Neuronal stem cell (in vitro differentiated cells): ENCODE measurements at regions not wholly inside any gene's neighbourhood (a gene's known extent, or its start where the extent isn't known, plus 50 kb on each side); places are given as distances from the start of the nearest gene placed in this dataset.

Experiments used
- DNase-seq: peaks from one replicate; pipeline ENCODE4 v3.0.0-alpha.2; 2013; ENCODE audit warnings: low spot score
- H2AFZ ChIP-seq: one replicate; pipeline ENCODE4 v1.6.1; 2013; ENCODE audit warnings: mild to moderate bottlenecking, low read length, inconsistent platforms
- H2AK5ac ChIP-seq: 2 replicates; pipeline ENCODE4 v1.6.1; 2013; ENCODE audit warnings: low read depth, mild to moderate bottlenecking, inconsistent platforms, low read length, moderate library complexity, mixed read lengths
- H2BK120ac ChIP-seq: 2 replicates; pipeline ENCODE4 v1.6.1; 2013; ENCODE audit warnings: low read depth, mild to moderate bottlenecking, inconsistent platforms, low read length, moderate library complexity, mixed read lengths
- H2BK12ac ChIP-seq: one replicate; pipeline ENCODE4 v1.6.1; 2013; ENCODE audit warnings: low read length, inconsistent platforms
- H2BK15ac ChIP-seq: 2 replicates; pipeline ENCODE4 v1.6.1; 2013; ENCODE audit warnings: mild to moderate bottlenecking, low read length, inconsistent platforms, mixed read lengths
- H2BK5ac ChIP-seq: one replicate; pipeline ENCODE4 v1.6.1; 2013; ENCODE audit warnings: inconsistent platforms, mild to moderate bottlenecking, low read length, moderate library complexity
- H3K14ac ChIP-seq: one replicate; pipeline ENCODE4 v1.6.1; 2013; ENCODE audit warnings: low read length, inconsistent platforms
- H3K18ac ChIP-seq: 2 replicates; pipeline ENCODE4 v1.6.1; 2013; ENCODE audit warnings: low read length, inconsistent platforms
- H3K23ac ChIP-seq: 2 replicates; pipeline ENCODE4 v1.6.1; 2013; ENCODE audit warnings: low read depth, mild to moderate bottlenecking, mixed read lengths, low read length, inconsistent platforms; ENCODE audit not compliant: poor library complexity
- H3K27ac ChIP-seq: replicated peaks from 3 replicates; pipeline ENCODE4 v1.5.1; 2013; ENCODE audit warnings: low read length, inconsistent platforms
- H3K27me3 ChIP-seq, 3 experiments: 2 replicates each; pipeline ENCODE4 v1.6.1; 2013; ENCODE audit warnings: low read length in 3 of 3, mild to moderate bottlenecking in 2 of 3, inconsistent platforms in 1 of 3, low read depth in 1 of 3, mixed read lengths in 1 of 3, moderate library complexity in 1 of 3; ENCODE audit not compliant: control insufficient read depth in 3 of 3, insufficient read depth in 3 of 3
- H3K36me3 ChIP-seq, 2 donors: replicated peaks in 1 of 2; 2 replicates each; pipeline ENCODE4 v1.6.1; 2013; ENCODE audit warnings: low read length in 2 of 2; ENCODE audit not compliant: control insufficient read depth in 2 of 2, insufficient read depth in 2 of 2
- H3K4ac ChIP-seq: 2 replicates; pipeline ENCODE4 v1.6.1; 2013; ENCODE audit warnings: inconsistent platforms, mild to moderate bottlenecking, low read length, moderate library complexity
- H3K4me1 ChIP-seq, 2 donors: 1 replicate in 1 of 2; 2 replicates in 1 of 2; pipeline ENCODE4 v1.6.1; 2013; ENCODE audit warnings: low read length in 2 of 2, low read depth in 1 of 2; ENCODE audit not compliant: control insufficient read depth in 2 of 2, insufficient read depth in 1 of 2
- H3K4me2 ChIP-seq: one replicate; pipeline ENCODE4 v1.6.1; 2013; ENCODE audit warnings: mild to moderate bottlenecking, low read length, inconsistent platforms; ENCODE audit not compliant: insufficient read depth, poor library complexity, severe bottlenecking
- H3K4me3 ChIP-seq, 2 donors: 2 replicates each; pipeline ENCODE4 v1.5.1; 2013; ENCODE audit warnings: low read length in 2 of 2, mild to moderate bottlenecking in 2 of 2, inconsistent platforms in 1 of 2, moderate library complexity in 1 of 2
- H3K79me1 ChIP-seq: one replicate; pipeline ENCODE4 v1.6.1; 2013; ENCODE audit warnings: low read depth, mild to moderate bottlenecking, inconsistent platforms, low read length, moderate library complexity
- H3K9ac ChIP-seq: one replicate; pipeline ENCODE4 v1.6.1; 2013; ENCODE audit warnings: mild to moderate bottlenecking, low read depth, low read length, inconsistent platforms; ENCODE audit not compliant: poor library complexity
- H3K9me3 ChIP-seq, 2 donors: replicated peaks in 1 of 2; 2 replicates each; pipeline versions ENCODE3 to v1.6.1; 2013; ENCODE audit warnings: low read length in 2 of 2, mild to moderate bottlenecking in 2 of 2, inconsistent platforms in 1 of 2, low read depth in 1 of 2, mixed read lengths in 1 of 2, moderate library complexity in 1 of 2; ENCODE audit not compliant: control insufficient read depth in 2 of 2, insufficient read depth in 1 of 2
- H4K8ac ChIP-seq: one replicate; pipeline ENCODE4 v1.6.1; 2013; ENCODE audit warnings: low read depth, mild to moderate bottlenecking, inconsistent platforms, low read length, moderate library complexity
- H4K91ac ChIP-seq: one replicate; pipeline ENCODE4 v1.6.1; 2013; ENCODE audit warnings: low read length, low read depth, mild to moderate bottlenecking, inconsistent platforms; ENCODE audit not compliant: poor library complexity
- WGBS, 2 donors: extraction: QIAGEN DNeasy Blood & Tissue Kit; methylation state at CpG; one replicate each; pipeline ENCODE4 v1.1.7; 2013; ENCODE audit warnings: missing lambda C conversion rate in 2 of 2, mixed read lengths in 1 of 2; ENCODE audit not compliant: insufficient read length in 2 of 2, insufficient replicate concordance in 1 of 2; ENCODE audit errors: extremely low coverage in 2 of 2; 5-methylcytosine and 5-hydroxymethylcytosine counted together

- no peak overlapping the region for H3K18ac ChIP-seq
- H3K4me2 ChIP-seq = no peak overlapping the region
- no peaks in the 10 kb centered on the region for H3K36me3 ChIP-seq
- no CpG with 5 or more reads among the region's 2 CpGs for WGBS, 2 donors
- no peak overlapping the region for H2BK12ac ChIP-seq
- no peaks in the 10 kb centered on the region for H3K79me1 ChIP-seq
- no peak overlapping the region for H3K4me3 ChIP-seq
- H2AFZ ChIP-seq = no peak overlapping the region
- no peak overlapping the region for H2BK5ac ChIP-seq
- H3K14ac ChIP-seq = no peak overlapping the region
- peaks cover 0 to 2% (median 0%) of the 10 kb centered on the region in 3 experiments for H3K27me3 ChIP-seq
- H3K9ac ChIP-seq = no peak overlapping the region
- no peak for DNase-seq
- H2BK15ac ChIP-seq = no peak overlapping the region
- no peak overlapping the region for H4K91ac ChIP-seq
- H3K4ac ChIP-seq = no peak overlapping the region
- H3K27ac ChIP-seq = no peak overlapping the region
- no peak overlapping the region for H2AK5ac ChIP-seq
- no peak overlapping the region for H2BK120ac ChIP-seq
- no peak overlapping the region for H3K23ac ChIP-seq
- H3K9me3 ChIP-seq = peaks cover 0 to 3% of the 10 kb centered on the region in 2 donors
- H4K8ac ChIP-seq = no peak overlapping the region
- peaks cover 0 to 3% of the 10 kb centered on the region in 2 donors for H3K4me1 ChIP-seq
Observed at GRCh38 chr2:234812851-234813250, 139.0 kb upstream of the SH3BP4 start.

- Histone ChIP-seq H2AFZ (no peak overlapping the region), H4K91ac (no peak overlapping the region), H3K27me3 (no peaks in the 10 kb centered on the region), H3K4me1 (no peaks in the 10 kb centered on the region), H2BK12ac (no peak overlapping the region), H2AK5ac (no peak overlapping the region), H2BK120ac (no peak overlapping the region), H3K23ac (no peak overlapping the region), H3K27ac (no peak overlapping the region), H3K4ac (no peak overlapping the region), H3K18ac (no peak overlapping the region), H4K8ac (no peak overlapping the region), H3K4me2 (no peak overlapping the region), H3K4me3 (no peak overlapping the region), H3K9ac (no peak overlapping the region), H3K14ac (no peak overlapping the region), H3K36me3 (no peaks in the 10 kb centered on the region), H2BK5ac (no peak overlapping the region), H3K9me3 (peaks cover 4 to 11% of the 10 kb centered on the region in 2 donors), H2BK15ac (no peak overlapping the region), H3K79me1 (no peaks in the 10 kb centered on the region)
- no CpG with 5 or more reads among the region's 2 CpGs for WGBS, 2 donors
- DNase-seq = no peak
Observed at GRCh38 chr2:234808907-234809306, 142.9 kb upstream of the SH3BP4 start.

- no peak overlapping the region for H4K8ac ChIP-seq
Observed at GRCh38 chr2:234806818-234807217, 145.0 kb upstream of the SH3BP4 start.

GRCh38 chr2:234805836-234806235 is 146.0 kb upstream of the SH3BP4 start:
- Histone ChIP-seq H2BK12ac (no peak overlapping the region), H3K4me1 (no peaks in the 10 kb centered on the region), H3K4ac (no peak overlapping the region), H2AFZ (no peak overlapping the region), H3K27me3 (no peaks in the 10 kb centered on the region), H4K8ac (no peak overlapping the region), H3K14ac (no peak overlapping the region), H2BK120ac (no peak overlapping the region), H3K36me3 (no peaks in the 10 kb centered on the region), H4K91ac (no peak overlapping the region), H3K79me1 (no peaks in the 10 kb centered on the region), H3K27ac (no peak overlapping the region), H3K18ac (no peak overlapping the region), H3K4me2 (no peak overlapping the region), H3K4me3 (no peak overlapping the region), H3K23ac (no peak overlapping the region), H2AK5ac (no peak overlapping the region), H3K9me3 (peaks cover 4 to 11% of the 10 kb centered on the region in 2 donors), H3K9ac (no peak overlapping the region), H2BK15ac (no peak overlapping the region), H2BK5ac (no peak overlapping the region)
- WGBS, 2 donors = no CpG with 5 or more reads among the region's 1 CpG
- DNase-seq = no peak

More at GRCh38 chr2:234806818-234807217, 145.0 kb upstream of the SH3BP4 start:
- Histone ChIP-seq H4K91ac (no peak overlapping the region), H2BK5ac (no peak overlapping the region), H3K23ac (no peak overlapping the region), H2BK120ac (no peak overlapping the region), H3K4me1 (no peaks in the 10 kb centered on the region), H2AFZ (no peak overlapping the region), H3K9ac (no peak overlapping the region), H3K79me1 (no peaks in the 10 kb centered on the region), H3K14ac (no peak overlapping the region), H2BK15ac (no peak overlapping the region), H3K9me3 (peaks cover 4 to 11% of the 10 kb centered on the region in 2 donors), H2BK12ac (no peak overlapping the region), H2AK5ac (no peak overlapping the region), H3K4ac (no peak overlapping the region), H3K27me3 (no peaks in the 10 kb centered on the region), H3K4me2 (no peak overlapping the region), H3K36me3 (no peaks in the 10 kb centered on the region), H3K4me3 (no peak overlapping the region), H3K18ac (no peak overlapping the region), H3K27ac (no peak overlapping the region)
- WGBS, 2 donors = no CpG with 5 or more reads among the region's 1 CpG
- no peak for DNase-seq
